ENCODE measurements at regions not wholly inside any gene's neighbourhood (a gene's known extent, or its start where the extent isn't known, plus 50 kb on each side); places are given as distances from the start of the nearest gene placed in this dataset.

DNA sequence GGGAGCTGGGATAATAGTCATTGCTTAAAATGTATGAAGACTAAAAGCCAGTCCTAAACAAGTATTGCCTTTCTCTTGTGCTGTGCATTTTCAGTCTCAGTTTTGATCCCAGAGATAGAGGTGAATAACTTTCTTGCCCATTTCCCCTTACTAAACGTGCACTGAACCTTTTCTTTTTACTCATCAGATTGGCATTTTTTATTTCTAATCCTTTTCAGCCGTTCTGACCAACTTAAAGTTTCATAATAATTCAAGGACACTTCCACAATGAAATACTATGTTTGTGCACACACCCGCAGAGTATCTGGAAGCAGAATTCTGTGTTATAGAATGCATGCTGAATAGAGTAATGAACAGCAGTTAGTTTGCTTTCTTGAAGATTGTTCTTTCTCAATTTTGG is 343.6 kb downstream of the LRRC70 start:
- H3K9me3 ChIP-seq, result no peaks in the 10 kb centered on the region
- no peak overlapping the region for H3K4me3 ChIP-seq
- H3K27me3 ChIP-seq, result no peaks in the 10 kb centered on the region
- no peaks in the 10 kb centered on the region for H3K4me1 ChIP-seq
- intact Hi-C loops (cut with DNase I; ENCODE audit: low total_unique reads), result no loop called here
- H3K36me3 ChIP-seq, result no peaks in the 10 kb centered on the region
- TF ChIP-seq, protein P1, sequence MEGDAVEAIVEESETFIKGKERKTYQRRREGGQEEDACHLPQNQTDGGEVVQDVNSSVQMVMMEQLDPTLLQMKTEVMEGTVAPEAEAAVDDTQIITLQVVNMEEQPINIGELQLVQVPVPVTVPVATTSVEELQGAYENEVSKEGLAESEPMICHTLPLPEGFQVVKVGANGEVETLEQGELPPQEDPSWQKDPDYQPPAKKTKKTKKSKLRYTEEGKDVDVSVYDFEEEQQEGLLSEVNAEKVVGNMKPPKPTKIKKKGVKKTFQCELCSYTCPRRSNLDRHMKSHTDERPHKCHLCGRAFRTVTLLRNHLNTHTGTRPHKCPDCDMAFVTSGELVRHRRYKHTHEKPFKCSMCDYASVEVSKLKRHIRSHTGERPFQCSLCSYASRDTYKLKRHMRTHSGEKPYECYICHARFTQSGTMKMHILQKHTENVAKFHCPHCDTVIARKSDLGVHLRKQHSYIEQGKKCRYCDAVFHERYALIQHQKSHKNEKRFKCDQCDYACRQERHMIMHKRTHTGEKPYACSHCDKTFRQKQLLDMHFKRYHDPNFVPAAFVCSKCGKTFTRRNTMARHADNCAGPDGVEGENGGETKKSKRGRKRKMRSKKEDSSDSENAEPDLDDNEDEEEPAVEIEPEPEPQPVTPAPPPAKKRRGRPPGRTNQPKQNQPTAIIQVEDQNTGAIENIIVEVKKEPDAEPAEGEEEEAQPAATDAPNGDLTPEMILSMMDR (IDR thresholded peaks at IDR 0.05), result no peak
- H3K27ac ChIP-seq, result no peak overlapping the region
- DNase-seq, result no peak

DNA sequence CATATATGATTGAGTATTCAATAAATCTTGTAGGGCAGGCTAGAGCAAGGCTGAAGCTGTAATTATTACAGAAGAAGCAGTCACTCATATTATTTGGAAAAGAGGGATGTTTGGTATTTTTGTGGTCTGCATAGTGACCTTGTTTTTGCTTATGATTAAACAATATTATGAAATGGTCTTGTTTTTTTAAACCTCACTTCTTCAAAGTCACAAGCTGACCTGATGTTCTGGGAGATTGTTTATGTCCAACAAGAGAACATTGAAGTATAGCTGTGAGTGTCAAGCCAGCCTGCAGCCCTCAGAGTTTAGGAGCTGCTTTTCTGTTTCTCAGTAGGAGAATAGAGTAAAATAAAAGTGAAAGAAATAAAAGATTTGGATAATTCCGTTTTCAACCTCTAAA is 342.2 kb downstream of the LRRC70 start:
- H3K4me1 ChIP-seq, result no peaks in the 10 kb centered on the region
- H3K27ac ChIP-seq, result no peak overlapping the region
- H3K36me3 ChIP-seq, result no peaks in the 10 kb centered on the region
- no peak for DNase-seq
- no peaks in the 10 kb centered on the region for H3K9me3 ChIP-seq
- TF ChIP-seq, protein P1 (IDR thresholded peaks at IDR 0.05), result no peak
- intact Hi-C loops (cut with DNase I; ENCODE audit: low total_unique reads), result no loop called here
- H3K27me3 ChIP-seq, result no peaks in the 10 kb centered on the region
- H3K4me3 ChIP-seq, result no peak overlapping the region

DNA sequence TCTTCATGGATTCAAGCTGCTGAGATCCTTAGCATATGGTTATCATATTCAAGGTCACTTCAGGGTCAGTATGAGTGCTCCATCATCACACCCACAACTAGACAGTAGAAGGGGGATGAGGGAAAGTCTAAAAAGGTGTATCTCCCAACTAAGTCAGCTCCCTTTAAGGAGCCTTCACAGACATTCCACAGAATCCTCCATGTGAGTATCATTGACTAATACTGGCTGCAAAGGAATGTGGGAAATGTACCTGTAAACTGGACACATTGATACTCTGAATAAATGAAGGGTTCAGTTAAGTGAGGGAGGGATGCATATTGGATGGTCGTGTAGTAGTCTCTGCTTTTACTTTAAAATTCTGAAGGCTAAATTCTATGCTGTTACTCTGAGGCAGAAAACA is 330.7 kb downstream of the LRRC70 start:
- H3K9me3 ChIP-seq, result no peaks in the 10 kb centered on the region
- H3K36me3 ChIP-seq, result no peaks in the 10 kb centered on the region
- TF ChIP-seq, protein P1 (IDR thresholded peaks at IDR 0.05), result no peak
- no peaks in the 10 kb centered on the region for H3K4me1 ChIP-seq
- no peak for DNase-seq
- intact Hi-C loops (cut with DNase I; ENCODE audit: low total_unique reads), result no loop called here
- H3K27me3 ChIP-seq, result no peaks in the 10 kb centered on the region
- no peak overlapping the region for H3K27ac ChIP-seq
- H3K4me3 ChIP-seq, result no peak overlapping the region

DNA sequence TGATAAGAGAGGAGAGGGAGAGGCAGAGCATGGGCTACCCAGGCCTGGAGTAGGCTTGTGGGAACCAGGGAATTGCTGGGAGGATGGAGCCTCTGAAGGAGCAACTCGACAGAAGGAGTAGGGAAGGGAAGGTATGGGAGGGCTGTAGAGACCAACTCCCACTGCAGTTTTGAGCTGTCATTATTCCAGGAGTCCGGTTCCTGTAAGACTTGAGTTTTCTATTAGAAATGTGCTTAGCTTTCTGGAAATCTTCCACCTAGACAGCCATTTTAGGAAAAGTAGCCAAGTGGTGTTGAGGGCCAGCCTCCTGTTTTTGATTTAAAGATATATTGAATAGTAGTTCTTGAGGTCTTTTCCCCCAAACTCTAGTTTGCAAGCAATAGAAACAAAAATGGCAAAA is 323.5 kb downstream of the LRRC70 start:
- DNase-seq, result no peak
- Histone ChIP-seq H3K27ac (no peak overlapping the region), H3K36me3 (no peaks in the 10 kb centered on the region), H3K9me3 (no peaks in the 10 kb centered on the region), H3K4me3 (no peak overlapping the region), H3K4me1 (peaks cover 0 to 7% (median 0%) of the 10 kb centered on the region in 4 donors), H3K27me3 (no peaks in the 10 kb centered on the region)
- intact Hi-C loops (cut with DNase I; ENCODE audit: low total_unique reads), result no loop called here
- TF ChIP-seq, protein P1 (IDR thresholded peaks at IDR 0.05), result no peak

DNA sequence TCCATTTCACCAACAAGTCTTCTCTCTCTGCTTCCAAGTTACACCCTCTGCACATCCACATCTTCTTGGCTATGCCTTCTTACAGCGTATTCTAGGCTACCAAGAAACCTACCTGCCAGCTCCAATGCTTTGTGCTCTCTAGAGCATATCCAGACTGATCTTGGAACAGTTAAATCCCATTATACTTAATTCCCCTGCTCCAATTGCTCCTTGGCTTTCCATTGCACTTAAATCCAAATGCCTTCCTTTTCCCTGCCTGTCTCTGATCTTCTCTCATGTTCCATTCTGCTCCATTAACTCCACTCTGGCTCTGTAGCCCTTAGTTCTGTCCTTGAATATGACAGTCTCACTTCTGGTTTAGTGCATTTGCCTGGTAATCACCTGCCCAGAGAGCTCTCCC is 322.4 kb downstream of the LRRC70 start:
- H3K36me3 ChIP-seq, result no peaks in the 10 kb centered on the region
- H3K27me3 ChIP-seq, result no peaks in the 10 kb centered on the region
- no peak for DNase-seq
- intact Hi-C loops (cut with DNase I; ENCODE audit: low total_unique reads), result no loop called here
- no peaks in the 10 kb centered on the region for H3K9me3 ChIP-seq
- H3K4me3 ChIP-seq, result no peak overlapping the region
- no peak overlapping the region for H3K27ac ChIP-seq
- peaks cover 0 to 7% (median 0%) of the 10 kb centered on the region in 4 donors for H3K4me1 ChIP-seq
- TF ChIP-seq, protein P1 (IDR thresholded peaks at IDR 0.05), result no peak

Data from tibial artery (tissue), 4 donors.